Activated CD4-positive, CD25-positive, alpha-beta regulatory T cell treated with anti-CD3 and anti-CD28 coated beads, Interleukin-2, amount 50 U/mL, for 16 hours (primary cell): ENCODE measurements at regions not wholly inside any gene's neighbourhood (a gene's known extent, or its start where the extent isn't known, plus 50 kb on each side); places are given as distances from the start of the nearest gene placed in this dataset.

Experiments
- DNase-seq: peaks from one replicate; pipeline ENCODE4 v3.0.0-alpha.2; 2020; ENCODE audit warnings: low read depth, low spot score

DNA sequence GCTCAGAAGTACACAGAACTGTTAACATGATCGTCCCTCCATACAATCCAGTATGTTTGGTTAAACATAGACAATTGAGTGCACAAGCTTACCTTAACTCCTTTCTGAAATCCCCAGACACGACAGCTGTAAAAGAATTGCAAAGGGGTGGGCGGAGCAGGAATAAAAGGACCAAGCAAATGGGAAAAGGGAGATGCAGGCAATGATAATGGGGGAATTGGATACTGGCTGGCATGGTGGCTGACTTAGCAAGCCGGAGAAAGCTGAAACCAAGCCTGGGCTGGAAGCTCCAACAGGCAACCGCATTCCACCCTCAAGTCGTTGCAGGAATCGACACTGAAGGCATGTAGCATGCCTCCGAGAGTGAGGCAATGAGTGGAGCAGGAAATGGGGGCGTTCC, 96.8 kb upstream of the TMEM132C start:
- DNase-seq, result no peak

DNA sequence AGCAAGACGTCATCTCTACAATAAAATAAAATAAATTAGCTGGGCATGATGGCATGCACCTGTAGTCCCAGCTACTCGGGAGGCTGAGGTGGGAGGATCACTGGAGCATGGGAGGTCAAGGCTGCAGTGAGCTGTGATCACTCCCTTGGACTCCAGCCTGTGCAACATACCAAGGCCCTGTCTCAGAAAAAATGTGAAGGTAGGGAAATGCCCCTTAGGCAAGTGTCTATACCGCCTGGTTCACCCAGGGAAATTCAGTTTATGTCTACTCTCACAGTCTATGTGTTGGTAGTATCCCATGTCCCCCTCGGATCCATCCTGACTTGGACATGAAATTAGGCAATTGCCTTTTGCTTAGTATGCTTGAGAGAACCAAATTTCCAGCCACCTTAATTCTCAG, 88.4 kb upstream of the TMEM132C start:
- DNase-seq, result no peak

DNA sequence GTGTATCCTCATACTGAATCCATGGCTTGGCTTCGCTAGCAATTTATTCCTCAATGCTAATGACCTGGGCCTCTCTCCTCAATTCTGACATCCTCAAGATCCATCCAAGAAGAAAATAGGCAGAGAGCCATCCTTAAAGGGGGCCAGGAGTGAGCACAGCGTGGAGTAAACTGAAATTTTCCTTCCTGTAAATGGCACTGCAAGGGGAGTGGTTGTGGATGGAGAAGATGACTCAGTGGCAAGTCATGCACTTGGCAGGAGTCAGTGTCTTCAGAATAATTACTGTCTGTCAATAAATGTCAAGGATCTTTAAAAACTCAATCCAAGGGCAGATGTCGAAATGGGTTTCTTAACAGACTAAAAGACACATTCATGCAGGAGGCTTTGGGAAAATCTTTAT, 88.0 kb upstream of the TMEM132C start:
- no peak for DNase-seq

DNA sequence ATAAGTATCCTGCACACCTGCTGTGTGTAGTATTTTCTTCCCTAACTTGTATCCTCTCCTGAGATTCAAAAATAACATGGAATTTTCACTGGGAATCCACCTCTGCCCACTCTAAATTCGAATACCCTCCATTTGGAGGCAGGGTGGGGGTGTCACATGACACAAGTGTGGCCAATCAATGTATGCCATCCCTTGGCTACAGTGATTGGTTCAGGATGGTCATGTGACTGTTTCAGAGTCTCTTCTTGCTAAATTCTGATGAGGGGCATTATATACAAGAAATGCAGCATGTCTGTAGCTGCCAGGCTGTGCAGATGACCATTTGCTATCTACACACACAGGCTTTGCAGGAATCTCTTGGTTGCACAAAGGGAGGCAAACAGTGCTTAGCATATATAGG, 86.8 kb upstream of the TMEM132C start:
- no peak for DNase-seq

DNA sequence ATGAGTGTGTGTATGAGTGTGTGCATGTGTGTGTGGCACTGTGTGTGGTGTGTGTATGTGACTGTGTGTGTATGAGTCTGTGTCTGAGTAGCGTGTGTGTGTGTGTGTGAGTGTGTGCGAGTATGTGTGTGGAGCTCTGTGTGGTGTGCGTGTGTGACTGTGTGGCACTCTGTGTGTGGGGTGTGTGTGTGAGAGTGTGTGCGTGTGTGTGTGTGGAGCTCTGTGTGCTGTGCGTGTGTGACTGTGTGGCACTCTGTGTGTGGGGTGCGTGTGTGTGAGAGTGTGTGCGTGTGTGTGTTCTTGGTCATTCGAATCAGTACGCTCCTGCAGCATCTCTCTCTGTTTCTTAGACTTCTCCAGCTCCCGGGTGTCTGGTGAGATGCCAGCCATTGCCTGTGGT, 76.9 kb upstream of the TMEM132C start:
- no peak for DNase-seq

DNA sequence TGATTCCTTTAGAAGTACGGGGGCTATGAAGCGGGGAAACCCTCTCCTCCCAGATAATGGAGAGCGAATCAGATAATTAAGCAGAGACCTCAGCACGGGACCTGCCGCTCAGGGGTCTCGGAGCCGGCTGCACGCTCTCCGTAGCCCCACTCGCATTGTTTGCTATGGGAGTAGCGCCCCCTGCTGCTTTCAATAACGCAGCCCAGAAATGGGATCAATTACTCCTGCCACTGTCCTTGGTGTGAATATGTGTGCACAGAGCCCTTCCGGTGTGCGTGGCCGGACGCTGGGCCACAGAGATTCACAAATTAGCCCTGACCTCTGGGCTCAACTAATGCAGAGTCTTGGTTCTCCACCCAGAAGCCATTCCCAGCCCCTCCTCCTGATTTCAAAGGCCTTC, 76.4 kb upstream of the TMEM132C start:
- DNase-seq, result no peak

DNA sequence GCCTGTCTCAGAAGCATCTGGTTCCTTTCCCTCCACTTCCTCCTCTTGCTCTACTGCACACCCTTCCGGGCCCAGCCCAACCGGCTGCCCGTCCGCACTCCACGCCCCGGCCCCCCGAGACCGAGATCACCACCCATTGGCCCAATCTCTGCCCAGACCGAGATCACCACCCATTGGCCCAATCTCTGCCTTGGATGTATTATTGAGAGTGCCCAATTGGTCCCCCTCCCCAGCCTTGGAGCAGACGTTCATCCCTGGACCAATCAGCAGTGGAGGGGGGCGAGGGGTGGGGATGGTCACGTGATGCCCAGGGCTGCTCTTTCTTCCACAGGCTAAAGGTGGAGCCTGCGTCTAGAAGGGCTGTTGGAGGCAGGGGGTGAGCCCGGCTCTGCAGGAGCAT, 75.6 kb upstream of the TMEM132C start:
- no peak for DNase-seq

DNA sequence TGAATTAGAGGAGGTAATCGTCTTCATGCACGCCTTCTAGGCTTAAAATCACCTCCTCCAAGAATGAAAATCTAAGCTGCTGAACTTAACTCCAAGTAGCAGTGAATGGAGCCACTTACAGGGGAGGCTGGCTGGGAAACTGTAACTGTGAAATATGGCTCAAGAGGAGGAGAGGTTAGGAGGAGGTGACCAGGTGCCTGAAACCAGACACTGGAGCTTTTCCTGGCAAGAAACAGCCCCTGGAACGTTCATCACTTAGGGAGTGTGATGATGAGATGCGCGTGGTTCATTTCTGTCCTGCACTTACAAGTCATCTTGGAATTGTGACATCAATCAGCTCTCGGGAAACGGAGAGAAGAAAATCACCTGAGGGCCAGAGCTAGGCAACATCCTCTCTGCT, 62.3 kb upstream of the TMEM132C start:
- DNase-seq, result no peak

DNA sequence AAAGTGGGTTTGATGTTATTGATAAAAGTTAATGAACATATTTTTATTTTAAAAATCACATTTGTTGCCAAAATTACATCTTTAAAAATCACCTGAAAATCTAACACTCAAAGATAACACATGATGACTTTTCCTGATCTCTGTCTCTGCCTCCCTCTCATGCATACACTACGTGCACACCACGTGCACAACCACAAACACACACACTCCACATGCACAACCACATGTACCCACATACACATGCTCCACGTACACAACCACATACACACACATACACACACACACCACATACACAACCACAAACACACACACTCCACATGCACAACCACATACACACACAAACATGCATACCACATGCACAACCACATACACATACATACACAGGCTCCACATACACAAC, 61.8 kb upstream of the TMEM132C start:
- DNase-seq, result no peak

DNA sequence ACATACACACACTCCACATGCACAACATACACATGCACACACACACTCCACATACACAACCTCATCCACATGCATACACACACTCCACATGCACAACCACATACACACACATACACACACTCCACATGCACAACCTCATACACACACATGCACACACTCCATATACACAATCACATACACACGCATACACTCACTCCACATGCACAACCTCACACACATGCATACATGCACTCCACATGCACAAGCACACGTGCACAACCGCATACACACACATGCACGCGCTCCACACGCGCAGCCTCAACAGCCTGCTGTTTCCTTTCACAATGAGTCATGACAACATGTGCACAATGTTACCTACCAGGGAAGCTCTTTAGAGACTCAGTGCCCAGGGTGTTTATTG, 61.2 kb upstream of the TMEM132C start:
- no peak for DNase-seq
